HG03575 (cell line): ENCODE measurements at regions not wholly inside any gene's neighbourhood (a gene's known extent, or its start where the extent isn't known, plus 50 kb on each side); places are given as distances from the start of the nearest gene placed in this dataset.

Experiments
- ATAC-seq: cut with Tn5 transposase; IDR thresholded peaks from one replicate; pipeline ENCODE4 v1.9.1; 2021; ENCODE audit not compliant: unreplicated experiment, insufficient number of reproducible peaks, low FRiP score; ENCODE audit errors: extremely low read depth

DNA sequence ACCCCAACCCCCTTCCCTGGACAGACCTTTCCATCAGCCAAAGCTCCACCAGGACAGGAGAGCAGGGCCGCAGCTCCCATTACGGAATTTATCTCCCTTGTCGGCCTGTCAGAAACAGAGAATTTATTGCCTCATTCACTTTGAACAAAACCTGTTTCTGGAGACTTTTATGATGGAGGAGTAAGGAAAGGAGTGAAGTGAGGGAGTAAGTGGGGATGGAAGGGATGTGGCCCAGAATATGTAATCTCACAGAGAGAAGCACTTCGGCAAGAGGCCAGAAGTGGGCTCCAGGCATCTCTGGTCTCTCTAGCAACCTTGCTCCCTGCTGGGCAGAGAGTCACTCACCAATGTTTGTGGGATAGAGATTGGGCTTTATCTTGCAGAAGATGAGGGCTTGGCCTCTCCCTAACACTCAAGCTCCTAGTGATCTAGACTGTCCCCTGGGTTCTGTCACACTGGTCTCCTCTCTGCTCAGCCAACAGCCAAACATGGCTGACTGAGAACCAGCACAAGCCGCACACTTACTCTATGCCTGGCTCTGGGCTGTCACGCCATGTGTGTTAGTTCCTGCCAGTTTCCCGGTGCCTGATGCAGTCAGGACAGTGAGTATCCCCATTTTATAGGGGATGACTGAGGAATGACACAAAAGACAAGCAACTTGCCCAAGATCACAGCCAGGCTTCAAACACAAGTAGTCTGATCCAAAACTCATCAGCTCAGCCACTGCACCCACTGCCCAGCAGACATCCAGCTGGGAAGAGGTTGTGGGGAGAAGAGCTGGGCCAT lies 149.4 kb upstream of the ZMIZ1 start:
- no peak for ATAC-seq

DNA sequence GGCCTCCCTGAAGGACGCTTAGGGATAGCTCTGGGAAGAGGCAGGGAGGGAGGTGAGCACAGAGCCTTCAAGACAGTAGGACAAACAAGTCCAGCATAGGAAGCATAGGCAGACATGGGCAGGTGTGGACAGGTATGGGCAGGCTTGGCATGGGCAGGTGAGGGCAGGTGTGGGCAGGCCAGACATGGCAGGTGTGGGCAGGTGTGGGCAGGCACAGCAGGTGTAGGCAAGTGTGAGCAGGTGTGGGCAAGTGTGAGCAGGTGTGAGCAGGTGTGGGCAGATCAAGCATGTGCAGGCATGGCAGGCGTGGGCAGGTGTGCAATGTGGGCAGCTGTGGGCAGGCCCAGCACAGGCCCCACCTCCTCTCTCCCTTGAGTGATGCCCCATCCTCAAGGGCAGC lies 148.8 kb upstream of the ZMIZ1 start:
- ATAC-seq, result no peak

DNA sequence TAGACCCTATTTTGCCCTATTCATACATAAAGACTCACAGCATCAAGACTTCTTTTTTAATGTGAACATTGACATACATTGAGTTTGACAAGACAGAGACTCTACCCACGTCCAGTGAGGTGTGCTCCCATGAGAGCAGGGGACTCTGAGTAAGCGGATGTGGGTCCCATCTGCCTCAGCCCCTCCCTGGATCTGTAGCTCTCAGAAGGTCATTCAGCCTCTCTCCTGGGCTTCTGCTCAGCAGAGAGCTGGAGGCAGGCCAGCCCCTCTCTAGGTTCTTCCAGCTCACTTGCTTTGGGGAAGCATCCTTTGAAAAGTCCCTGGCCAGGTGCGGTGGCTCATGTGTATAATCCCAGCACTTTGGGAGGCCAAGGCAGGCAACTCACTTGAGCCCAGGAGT lies 146.9 kb upstream of the ZMIZ1 start:
- no peak for ATAC-seq

DNA sequence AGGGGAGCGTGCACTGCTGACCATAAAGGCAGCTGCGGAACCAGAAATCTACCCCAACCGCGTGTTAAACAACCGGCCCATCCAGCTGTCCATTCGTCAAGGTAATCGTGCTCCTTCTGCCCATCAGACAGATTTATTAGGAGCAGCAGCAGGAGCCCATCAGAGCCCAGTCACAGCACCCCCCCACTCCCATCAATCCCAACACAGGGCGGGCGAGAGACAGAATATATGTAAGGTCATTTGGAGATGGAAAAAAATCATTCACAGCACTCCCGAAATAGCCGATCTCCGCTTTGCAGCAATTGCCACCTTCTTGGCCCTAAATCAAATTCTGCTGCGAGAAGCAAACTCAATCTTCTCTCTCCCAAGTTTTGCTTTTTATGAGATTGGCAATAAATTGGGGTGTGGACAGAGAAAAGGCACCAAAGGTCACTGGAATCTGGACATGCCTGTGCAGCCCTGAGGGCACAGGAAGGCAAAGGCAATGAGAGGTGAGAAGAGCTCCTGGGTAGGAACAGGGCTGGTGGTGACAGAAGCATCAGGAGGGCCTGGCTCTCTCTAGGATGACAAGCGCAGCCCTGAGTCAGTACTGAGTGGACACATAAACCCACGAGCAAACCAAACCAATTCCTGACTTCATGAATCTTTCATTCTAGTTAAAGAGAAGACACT lies 145.0 kb upstream of the ZMIZ1 start:
- no peak for ATAC-seq

DNA sequence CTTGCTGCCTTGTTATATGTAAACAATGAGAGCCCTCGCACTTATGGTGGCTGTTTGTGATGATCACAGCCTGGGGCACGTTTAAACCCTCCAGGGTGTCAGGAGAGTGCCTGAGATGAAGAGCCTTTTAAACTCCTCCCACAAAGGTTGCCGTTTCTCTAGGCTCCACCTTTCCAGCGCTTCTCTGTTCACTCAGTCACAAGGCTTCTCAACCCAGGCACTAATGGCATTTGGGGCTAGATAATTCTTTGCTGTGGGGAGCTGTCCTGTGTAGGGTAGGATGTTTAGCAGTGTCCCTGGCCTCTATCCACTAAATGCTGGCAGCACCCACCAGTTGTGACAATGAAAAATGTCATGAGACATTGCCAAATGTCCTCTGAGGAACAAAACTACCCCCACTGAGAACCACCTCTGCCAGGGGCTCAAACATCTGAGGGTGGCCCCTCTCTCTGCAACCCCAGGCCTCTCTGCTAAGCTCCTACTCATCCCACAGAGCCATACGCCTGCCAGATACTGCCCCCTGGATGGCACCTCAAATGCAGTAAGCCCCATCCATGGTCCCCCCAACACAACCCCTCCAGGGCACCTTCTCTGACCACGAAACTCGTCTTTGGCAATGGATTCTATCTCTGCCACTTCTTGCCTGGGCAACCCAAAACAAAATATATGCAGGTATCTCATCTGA lies 144.3 kb upstream of the ZMIZ1 start:
- no peak for ATAC-seq

DNA sequence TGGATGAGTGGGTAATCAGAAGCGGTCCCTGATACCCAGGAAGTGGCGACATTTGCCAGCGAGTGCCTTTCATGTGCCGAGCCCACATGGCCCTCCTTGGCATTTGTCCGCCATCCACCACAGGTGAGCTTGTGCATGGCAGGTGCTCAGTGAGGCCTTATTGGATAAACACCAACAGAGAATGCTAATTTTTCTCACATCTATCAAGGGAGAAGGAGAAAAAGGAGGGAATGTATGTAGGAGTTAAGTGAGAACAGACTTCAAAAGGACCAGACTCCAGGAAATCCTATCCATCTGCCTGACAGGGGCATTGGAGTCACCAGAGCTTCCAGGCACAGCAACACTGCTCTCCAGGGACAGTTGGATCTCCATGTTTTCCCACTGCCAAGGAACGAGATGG lies 143.5 kb upstream of the ZMIZ1 start:
- ATAC-seq, result no peak

DNA sequence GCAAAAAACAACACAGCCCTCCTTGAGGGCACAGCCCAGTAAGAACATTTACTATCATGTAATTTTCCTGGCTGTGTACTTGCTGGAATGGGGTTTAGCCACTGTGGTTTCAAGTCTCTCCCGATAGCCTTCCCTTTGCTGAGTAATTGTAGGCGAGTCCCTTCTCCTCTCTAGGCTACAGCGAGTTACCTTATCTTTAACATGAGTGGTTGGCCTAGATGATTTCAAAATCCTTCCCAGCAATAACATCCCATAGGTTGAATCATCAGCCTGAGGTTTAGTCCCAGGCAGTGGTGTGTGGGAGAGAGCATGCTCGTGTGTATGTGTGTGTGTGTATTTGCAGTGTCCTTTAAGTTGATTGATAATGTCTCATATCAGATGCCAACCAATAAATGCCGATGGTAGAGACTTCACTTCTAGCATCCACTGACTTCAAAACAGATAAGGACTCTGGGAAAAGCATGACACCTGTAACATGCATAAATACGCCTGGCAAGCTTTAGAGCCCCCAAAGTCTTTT lies 142.9 kb upstream of the ZMIZ1 start:
- ATAC-seq, result no peak

DNA sequence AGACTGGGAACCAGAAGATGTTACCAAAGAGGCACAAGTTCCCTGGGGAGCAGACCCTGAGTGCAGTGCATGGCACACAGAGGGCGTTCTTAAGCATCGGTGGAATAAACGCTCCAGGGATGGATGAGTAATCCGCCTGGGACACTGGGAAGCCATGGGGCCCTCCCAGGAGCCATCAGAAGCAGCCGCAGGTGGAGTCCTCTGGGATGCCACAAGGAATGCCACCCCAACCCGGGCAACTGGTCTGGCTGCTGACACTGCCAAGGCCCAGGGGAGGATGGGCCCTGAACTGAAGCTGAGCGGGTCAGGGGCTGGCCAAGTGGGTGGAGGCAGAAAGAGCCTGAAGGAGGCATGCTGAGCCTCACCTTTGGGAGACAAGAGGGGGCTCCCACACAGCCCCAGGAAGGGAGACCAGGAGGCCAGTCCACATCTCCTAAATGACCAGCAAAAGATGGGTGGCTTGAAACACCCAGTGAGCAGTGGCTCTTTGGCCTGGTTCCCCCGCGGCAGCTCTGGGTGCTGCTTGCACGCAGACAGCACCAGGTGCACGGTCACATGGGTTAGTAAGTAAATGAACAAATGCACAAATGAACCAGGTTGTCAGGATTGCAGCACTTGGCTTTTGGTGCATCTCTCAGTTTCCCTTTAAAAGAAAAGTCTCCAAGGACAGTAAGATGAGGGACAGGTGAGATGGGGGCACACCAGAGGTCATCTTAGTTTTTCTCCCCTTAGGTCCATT lies 141.3 kb upstream of the ZMIZ1 start:
- ATAC-seq, result no peak

DNA sequence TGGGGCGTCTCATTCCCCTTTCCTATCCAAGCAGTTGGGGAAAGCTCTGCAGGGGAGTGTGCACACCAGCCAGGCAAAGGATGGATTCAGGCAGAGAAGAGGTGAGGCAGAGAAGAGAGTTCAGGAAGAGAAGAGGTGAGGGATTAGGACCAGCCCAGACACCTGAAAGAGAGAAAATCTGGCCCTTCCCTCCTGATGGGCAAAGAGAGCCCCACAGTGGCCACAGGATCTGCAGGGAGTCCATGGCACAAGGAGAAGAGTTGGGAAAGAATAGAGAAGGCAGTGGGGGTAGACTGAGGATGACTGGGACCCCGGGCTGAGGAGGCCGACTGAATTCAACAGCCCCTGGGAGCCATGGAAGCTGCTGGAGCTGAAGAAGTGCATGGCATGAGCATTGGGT lies 140.4 kb upstream of the ZMIZ1 start:
- no peak for ATAC-seq

DNA sequence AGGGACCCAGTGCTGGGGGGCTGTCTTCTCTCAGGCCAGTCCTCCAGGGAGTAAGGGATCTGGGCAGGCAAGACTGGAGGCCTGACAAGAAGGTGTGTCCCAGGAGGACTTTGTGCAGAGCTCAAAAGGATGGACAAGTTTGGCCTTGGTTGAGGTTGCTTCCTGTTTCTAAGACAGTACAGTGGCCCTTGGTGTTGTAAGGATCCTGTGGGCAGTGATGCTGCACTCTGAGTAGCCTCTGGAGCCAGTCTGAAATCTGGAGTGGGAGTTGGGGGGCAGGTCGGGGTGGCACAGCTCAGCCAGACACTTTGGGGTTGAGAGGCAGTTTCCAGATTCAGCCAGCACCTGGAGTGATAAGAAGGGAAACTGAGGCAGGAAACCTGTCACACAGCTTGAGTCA lies 139.2 kb upstream of the ZMIZ1 start:
- ATAC-seq, result no peak

DNA sequence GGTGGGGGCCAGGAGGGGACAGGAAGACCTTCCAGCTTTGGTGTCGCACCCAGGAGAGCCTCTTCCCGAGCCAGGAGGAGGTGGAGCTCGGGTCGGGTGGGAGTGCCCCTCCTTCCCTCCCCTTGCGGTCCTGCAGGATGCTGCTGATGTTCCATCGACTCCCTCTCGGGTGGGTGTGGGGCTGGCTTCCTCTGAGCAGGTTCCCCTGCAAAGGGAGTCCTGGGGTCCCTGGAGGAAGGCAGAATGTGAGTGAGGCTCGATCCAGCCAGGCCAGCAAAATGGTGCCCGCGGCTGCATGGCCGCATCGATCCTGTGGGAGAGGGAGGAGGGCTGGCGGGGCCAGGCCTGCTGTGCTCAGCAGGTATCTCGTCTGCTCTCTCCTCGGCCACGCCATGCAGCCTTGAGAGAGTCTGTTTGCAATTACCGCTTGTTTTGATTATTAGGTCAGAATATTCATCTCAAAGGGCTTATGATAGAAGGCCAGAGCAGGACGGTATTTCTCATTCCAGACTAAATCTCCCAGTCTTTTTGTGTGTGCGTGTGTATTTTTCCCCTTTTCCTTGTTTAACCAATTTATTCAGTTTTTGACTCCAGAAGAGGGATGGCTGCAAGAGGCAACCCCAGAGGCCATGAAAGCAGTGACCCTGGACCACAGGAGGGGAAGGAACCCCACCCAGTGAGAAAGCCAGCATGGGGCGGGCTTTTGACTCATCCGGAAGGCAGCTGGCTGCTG lies 137.3 kb upstream of the ZMIZ1 start:
- ATAC-seq, result no peak

DNA sequence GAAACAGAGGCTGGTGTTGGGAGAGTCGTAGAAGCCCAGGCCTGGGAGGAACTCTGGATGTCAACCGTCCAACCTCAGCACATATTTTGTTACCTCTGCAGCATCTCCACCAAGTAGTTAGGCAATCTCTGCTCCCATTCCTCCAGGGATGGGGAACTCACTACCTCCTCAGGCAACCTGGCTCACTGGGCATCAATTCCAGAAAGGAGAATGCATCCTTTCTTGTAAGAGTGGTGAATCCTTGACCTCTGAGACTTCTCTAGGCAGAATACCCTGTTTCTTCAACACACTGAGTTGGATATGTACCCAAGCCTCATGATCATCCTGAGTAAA lies 136.7 kb upstream of the ZMIZ1 start:
- no peak for ATAC-seq

DNA sequence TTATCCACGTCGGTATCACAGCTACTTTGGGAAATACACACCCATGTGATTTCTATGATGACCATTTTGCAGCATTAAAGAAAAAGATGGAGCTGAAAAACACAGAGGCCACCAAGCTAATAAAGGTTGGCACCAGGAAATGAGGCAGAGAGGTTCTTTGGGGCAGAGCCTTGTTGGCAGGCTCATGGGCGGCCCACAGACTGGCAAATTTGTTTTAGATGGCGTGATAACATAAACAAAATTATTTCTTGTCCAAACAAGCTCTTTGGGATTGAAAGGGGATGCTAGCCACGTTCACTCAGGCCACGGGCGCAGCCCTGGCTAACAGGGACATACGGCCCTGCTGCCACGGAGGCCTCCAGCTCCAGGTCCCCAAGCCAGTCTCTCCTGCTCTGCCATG lies 135.9 kb upstream of the ZMIZ1 start:
- no peak for ATAC-seq

DNA sequence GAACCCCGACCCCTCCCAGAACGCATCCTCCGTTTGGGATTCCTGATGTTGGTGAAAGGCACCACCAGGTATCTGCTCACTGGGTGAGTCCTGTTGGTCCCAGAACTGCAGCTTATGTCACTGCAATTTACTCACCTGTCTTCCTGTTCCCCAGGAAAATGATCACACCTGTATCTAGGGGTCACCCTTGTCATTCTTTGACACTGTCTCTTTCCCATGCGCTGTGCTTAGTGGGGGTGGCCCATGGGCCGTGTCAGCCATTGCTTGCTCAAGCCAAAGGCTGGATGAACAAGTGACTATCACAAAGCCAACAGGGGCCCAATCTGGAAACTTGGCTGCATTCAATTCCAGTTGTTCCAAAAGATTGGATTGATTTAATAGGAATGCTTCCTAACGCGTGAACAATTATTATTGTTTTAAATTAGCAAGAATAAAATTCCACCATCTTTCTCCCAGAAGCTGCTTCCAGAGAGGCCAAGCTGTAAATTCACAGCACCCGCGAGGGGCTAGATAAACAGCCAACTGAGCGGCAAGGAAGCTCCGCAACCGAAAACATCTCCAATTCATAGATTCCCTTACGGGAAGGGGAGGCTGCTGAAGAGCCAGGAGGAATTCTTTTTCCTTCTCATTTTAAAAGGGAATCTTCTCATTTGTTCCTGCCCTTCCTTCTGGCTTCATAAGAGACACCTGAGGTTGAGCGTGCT lies 134.8 kb upstream of the ZMIZ1 start:
- no peak for ATAC-seq

DNA sequence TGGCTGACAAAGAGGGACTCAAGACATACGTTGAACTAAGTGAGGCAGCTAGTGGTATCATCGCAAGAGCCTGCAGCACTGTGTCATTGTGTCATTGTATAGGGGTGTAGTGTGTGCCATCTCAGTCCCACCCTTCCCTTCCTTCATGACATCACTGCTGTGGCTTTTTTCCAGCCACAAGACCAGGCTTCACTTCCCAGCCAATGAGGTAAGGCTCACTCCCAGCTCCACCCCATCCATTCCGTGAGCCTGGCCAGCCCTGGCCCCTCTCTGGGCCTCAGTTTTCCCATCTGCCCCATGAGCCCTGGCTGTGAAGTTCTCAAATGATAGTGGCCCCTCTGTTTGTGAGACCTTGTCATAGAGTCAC lies 134.3 kb upstream of the ZMIZ1 start:
- ATAC-seq, result no peak

DNA sequence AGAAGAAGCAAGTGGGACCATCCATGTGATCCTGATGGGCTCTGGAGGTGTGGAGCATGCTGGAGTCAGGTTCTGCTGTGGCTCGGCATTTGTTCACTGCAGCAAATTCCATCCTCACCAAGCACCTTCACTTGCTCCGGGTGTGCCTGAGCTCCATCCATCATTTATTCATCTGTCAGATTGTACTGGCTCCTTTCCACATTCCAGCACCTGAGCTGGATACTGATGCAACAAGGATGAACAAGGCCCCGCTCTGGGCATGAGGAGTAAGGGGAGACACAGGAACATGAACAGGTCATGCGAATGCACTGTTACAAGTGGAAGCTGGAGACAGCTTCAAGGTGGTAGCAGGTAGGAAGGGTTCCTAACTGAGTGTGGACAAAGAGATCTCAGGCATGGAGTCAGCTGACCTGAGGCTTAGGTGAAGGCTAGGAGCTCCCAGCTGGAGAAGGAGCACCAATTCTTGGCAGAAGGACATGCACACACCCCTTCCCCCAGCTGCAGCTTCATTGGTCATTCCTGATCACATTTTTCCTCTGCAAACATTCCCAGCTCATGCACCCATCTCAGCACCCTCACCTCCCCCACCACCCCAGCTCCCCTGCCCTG lies 133.7 kb upstream of the ZMIZ1 start:
- no peak for ATAC-seq

DNA sequence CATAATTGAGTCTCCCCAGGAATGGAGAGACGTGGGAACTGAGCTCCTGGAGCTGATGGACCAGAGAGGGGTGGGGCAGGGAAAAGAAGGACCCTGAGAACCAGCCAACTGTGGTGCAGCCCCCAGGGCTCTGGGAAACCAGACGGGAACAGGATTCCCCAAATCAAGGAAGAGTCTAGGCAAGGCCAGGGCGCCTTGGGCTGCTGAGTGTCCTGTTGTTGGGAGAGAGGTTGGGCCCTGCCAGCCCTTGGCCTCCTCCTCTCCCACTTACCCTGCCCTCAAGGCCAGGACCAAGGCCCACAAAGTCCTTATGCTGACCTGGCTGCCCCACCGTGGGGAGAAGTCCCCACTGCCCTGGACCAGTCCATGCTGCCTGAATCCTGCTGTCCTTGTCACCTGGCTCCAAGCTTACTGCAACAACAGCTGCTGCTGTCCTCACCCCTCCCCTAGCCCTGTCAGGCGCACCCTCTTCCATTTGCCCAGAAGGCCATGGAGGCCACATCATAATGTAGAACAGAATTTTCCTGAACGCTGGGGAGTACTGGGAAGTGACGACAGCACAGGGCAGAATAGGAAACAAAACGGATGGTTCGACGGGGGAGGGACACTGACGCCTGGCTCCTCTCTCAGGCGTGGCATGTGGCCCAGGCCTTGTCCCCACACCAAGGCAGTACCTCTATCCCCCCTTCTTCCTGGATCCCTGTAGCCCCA lies 132.9 kb upstream of the ZMIZ1 start:
- ATAC-seq, result no peak
